ENCODE measurements at regions not wholly inside any gene's neighbourhood (a gene's known extent, or its start where the extent isn't known, plus 50 kb on each side); places are given as distances from the start of the nearest gene placed in this dataset.
"Not testable (repeated sequence)": the region's sequence is repeated elsewhere in the genome, so short reads cannot be mapped to it uniquely, and the experiment has no call there.

DNA sequence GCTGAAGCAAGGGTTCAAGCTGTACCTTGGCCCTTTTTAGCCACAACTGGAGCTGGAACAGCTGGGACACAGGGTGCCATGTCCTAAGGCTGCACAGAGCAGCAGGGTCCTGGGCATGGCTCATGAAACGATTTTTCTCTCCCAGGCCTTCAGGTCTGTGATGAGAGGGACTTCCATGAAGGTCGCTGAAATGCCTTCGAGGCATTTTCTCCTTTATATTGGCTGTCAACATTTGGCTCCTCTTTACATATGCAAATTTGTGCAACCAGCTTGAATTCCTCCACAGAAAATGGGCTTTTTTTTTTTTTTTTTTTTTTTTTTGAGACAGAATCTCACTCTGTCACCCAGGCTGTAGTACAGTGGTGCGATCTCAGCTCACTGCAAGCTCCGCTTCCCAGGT, 430.8 kb downstream of the PCDH11X start:
- no peak overlapping the region for H3K27ac ChIP-seq
- H3K27me3 ChIP-seq: no peaks in the 10 kb centered on the region
- intact Hi-C loops (cut with DNase I): no loop called here
- TF ChIP-seq, protein P1, sequence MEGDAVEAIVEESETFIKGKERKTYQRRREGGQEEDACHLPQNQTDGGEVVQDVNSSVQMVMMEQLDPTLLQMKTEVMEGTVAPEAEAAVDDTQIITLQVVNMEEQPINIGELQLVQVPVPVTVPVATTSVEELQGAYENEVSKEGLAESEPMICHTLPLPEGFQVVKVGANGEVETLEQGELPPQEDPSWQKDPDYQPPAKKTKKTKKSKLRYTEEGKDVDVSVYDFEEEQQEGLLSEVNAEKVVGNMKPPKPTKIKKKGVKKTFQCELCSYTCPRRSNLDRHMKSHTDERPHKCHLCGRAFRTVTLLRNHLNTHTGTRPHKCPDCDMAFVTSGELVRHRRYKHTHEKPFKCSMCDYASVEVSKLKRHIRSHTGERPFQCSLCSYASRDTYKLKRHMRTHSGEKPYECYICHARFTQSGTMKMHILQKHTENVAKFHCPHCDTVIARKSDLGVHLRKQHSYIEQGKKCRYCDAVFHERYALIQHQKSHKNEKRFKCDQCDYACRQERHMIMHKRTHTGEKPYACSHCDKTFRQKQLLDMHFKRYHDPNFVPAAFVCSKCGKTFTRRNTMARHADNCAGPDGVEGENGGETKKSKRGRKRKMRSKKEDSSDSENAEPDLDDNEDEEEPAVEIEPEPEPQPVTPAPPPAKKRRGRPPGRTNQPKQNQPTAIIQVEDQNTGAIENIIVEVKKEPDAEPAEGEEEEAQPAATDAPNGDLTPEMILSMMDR (IDR thresholded peaks at IDR 0.05): no peak
- H3K4me1 ChIP-seq: no peaks in the 10 kb centered on the region
- DNase-seq (no peak), ATAC-seq (no peak)
- WGBS, 2 donors: 74 to 76% methylated on average over 5 of the region's 5 CpGs
- H3K9me3 ChIP-seq: peaks cover 0 to 5% (median 0%) of the 10 kb centered on the region in 11 donors
- no peaks in the 10 kb centered on the region for H3K36me3 ChIP-seq
- H3K4me3 ChIP-seq: no peak overlapping the region

DNA sequence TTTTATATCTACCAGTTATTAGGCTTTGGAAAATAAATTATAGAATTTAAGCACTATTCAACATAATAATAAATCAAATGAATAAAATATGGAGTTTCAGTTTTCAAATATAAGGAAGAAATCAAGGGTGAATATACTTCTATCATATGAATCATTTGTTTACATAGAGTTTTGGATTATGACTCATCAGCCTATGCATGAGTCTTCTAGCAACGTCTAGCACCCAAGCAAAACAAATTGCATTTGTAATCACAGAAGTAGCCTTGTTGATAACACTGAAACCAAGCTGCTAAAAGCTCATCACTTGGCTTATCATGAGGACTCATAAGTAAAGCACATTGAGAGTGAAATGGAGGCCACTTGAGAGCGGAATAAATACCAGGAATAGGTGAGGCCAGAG, 434.6 kb downstream of the PCDH11X start:
- intact Hi-C loops (cut with DNase I): no loop called here
- no peaks in the 10 kb centered on the region for H3K36me3 ChIP-seq
- ATAC-seq (no peak), DNase-seq (no peak)
- no peaks in the 10 kb centered on the region for H3K4me1 ChIP-seq
- H3K4me3 ChIP-seq: no peak overlapping the region
- 56 to 59% methylated on average over 2 of the region's 2 CpGs for WGBS, 2 donors
- TF ChIP-seq, protein P1 (IDR thresholded peaks at IDR 0.05): no peak
- no peaks in the 10 kb centered on the region for H3K27me3 ChIP-seq
- no peak overlapping the region for H3K27ac ChIP-seq
- H3K9me3 ChIP-seq: peaks cover 0 to 7% (median 0%) of the 10 kb centered on the region in 11 donors

DNA sequence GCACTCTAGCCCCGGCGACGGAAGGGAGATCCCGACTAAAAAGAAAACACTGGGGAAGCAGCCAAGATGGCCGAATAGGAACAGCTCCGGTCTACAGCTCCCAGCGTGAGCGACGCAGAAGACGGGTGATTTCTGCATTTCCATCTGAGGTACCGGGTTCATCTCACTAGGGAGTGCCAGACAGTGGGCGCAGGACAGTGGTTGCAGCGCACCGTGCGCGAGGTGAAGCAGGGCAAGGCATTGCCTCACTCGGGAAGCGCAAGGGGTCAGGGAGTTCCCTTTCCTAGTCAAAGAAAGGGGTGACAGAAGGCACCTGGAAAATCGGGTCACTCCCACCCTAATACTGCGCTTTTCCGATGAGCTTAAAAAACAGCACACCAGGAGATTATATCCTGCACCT, 435.8 kb downstream of the PCDH11X start:
- H3K9me3 ChIP-seq; DNase-seq; H3K27me3 ChIP-seq; H3K4me3 ChIP-seq; H3K36me3 ChIP-seq; H3K4me1 ChIP-seq; ATAC-seq; intact Hi-C loops (cut with DNase I); H3K27ac ChIP-seq: not testable (repeated sequence)
- 92 to 94% methylated on average over 12 to 20 of the region's 21 CpGs for WGBS, 2 donors

DNA sequence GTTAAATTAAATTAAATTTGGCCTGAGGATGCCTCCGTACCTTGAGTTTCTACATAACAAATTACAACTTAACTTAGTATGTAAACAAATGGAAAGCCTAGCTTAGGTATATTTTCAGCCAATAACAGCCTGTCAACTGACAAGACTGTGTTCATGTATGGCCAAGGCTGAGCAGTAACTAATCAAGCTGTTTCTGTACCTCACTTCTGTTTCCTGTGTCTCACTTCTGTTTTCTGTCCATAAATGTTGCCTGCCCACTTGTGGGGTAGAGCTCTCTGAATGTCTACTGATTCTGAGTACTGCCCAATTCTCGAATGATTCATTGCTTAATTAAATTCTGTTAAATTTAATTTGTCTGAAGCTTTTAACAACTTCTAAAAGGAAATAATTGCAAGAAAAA, 445.2 kb downstream of the PCDH11X start:
- H3K4me3 ChIP-seq: no peak overlapping the region
- DNase-seq (no peak), ATAC-seq (no peak)
- intact Hi-C loops (cut with DNase I): no loop called here
- H3K9me3 ChIP-seq: no peaks in the 10 kb centered on the region
- no peaks in the 10 kb centered on the region for H3K27me3 ChIP-seq
- no peak overlapping the region for H3K27ac ChIP-seq
- no peaks in the 10 kb centered on the region for H3K36me3 ChIP-seq
- H3K4me1 ChIP-seq: no peaks in the 10 kb centered on the region
- 67 to 81% methylated on average over 2 of the region's 2 CpGs for WGBS, 2 donors
- TF ChIP-seq, protein P1 (IDR thresholded peaks at IDR 0.05): no peak

DNA sequence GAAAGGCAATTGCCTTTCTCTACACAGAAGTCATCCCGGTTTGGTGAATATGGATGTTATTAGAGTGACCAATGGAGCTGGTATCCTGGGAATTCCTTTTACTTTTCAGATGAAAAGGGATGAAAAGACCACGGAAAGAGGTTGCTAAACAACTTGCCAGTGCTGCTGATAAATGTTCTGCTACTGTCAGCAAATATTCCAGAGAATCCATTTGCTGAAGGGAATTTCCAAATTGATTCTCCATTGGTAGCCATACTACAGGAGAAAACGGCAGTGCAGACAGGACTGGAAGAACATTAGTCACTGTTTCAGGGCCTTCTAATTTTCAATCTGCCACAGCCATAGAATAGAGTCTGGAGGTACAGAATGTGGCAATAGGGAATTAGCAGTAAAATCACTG, 451.5 kb downstream of the PCDH11X start:
- H3K9me3 ChIP-seq: no peaks in the 10 kb centered on the region
- H3K36me3 ChIP-seq: no peaks in the 10 kb centered on the region
- H3K4me1 ChIP-seq: no peaks in the 10 kb centered on the region
- no peaks in the 10 kb centered on the region for H3K27me3 ChIP-seq
- no peak overlapping the region for H3K27ac ChIP-seq
- H3K4me3 ChIP-seq: no peak overlapping the region
- intact Hi-C loops (cut with DNase I): no loop called here
- DNase-seq: no peak
- TF ChIP-seq, protein P1 (IDR thresholded peaks at IDR 0.05): no peak
- 51 to 63% methylated on average over 3 of the region's 3 CpGs for WGBS, 2 donors
- ATAC-seq: no peak

Data from heart right ventricle (tissue), 16 donors.